H1 (cell line): ENCODE measurements at regions not wholly inside any gene's neighbourhood (a gene's known extent, or its start where the extent isn't known, plus 50 kb on each side); places are given as distances from the start of the nearest gene placed in this dataset.

Source experiments
- CTCF ChIA-PET: fragments of 300-600 bp; sonication (Branson Sonifier 250); formaldehyde crosslinking; loops from one replicate; lab custom pipeline; 2021; ENCODE audit not compliant: partially characterized antibody; lab: Charles Lee
- POLR2A ChIA-PET: fragments of 300-600 bp; sonication (Branson Sonifier 250); formaldehyde crosslinking; loops from one replicate; lab custom pipeline; 2021; ENCODE audit warnings: inconsistent platforms; ENCODE audit not compliant: partially characterized antibody; lab: Charles Lee
- DNase-seq, 2 experiments: peaks; one replicate each; pipeline versions ENCODE4 v3.0.0 to v3.0.0-alpha.2; 2010 to 2022; ENCODE audit warnings: low spot score in 2 of 2, low read depth in 1 of 2, mixed read lengths in 1 of 2
- FAIRE-seq: peaks from 2 replicates; lab custom pipeline; 2011; peaks lifted over from hg19 to GRCh38; lab: Jason Lieb, UNC
- H2AFZ ChIP-seq: 2 replicates; pipeline ENCODE4 v1.8.1; 2012; ENCODE audit warnings: low read length, inconsistent platforms
- H2AK5ac ChIP-seq: 2 replicates; pipeline ENCODE4 v1.6.1; 2013; ENCODE audit warnings: low read depth, low read length
- H2BK120ac ChIP-seq: replicated peaks from 2 replicates; pipeline ENCODE3; 2013; ENCODE audit warnings: low read depth, low read length, inconsistent platforms
- H2BK12ac ChIP-seq: 2 replicates; pipeline ENCODE4 v1.6.1; 2013; ENCODE audit warnings: low read depth, low read length
- H2BK15ac ChIP-seq: 2 replicates; pipeline ENCODE4 v1.6.1; 2013; ENCODE audit warnings: low read length
- H2BK20ac ChIP-seq: 2 replicates; pipeline ENCODE4 v1.6.1; 2013; ENCODE audit warnings: low read length
- H2BK5ac ChIP-seq: 2 replicates; pipeline ENCODE4 v1.6.1; 2013; ENCODE audit warnings: low read depth, low read length
- H3K14ac ChIP-seq: 2 replicates; pipeline ENCODE4 v1.6.1; 2013; ENCODE audit warnings: inconsistent platforms; ENCODE audit not compliant: insufficient read length
- H3K18ac ChIP-seq: 2 replicates; pipeline ENCODE4 v1.6.1; 2013; ENCODE audit warnings: low read length; ENCODE audit errors: extremely low read depth
- H3K23ac ChIP-seq: 2 replicates; pipeline ENCODE4 v1.6.1; 2013; ENCODE audit warnings: inconsistent platforms; ENCODE audit not compliant: insufficient read length
- H3K23me2 ChIP-seq: 2 replicates; pipeline ENCODE4 v1.6.1; 2013; ENCODE audit warnings: low read depth, low read length
- H3K27ac ChIP-seq: 2 replicates; pipeline ENCODE4 v1.6.1; 2011; ENCODE audit warnings: low read depth, low read length, inconsistent platforms
- H3K27me3 ChIP-seq, 4 experiments: replicated peaks in 1 of 4; 1 replicate in 1 of 4; 2 replicates in 3 of 4; pipeline versions ENCODE4 v1.6.1 to v1.8.1; 2011 to 2013; ENCODE audit warnings: low read length in 3 of 4, mild to moderate bottlenecking in 3 of 4, inconsistent platforms in 2 of 4, mixed read lengths in 2 of 4, moderate library complexity in 1 of 4; ENCODE audit not compliant: control insufficient read depth in 3 of 4, insufficient read depth in 3 of 4; ENCODE audit errors: extremely low read depth in 1 of 4
- H3K36me3 ChIP-seq, 4 experiments: 2 replicates each; pipeline versions ENCODE4 v1.6.1 to v1.8.1; 2011 to 2013; ENCODE audit warnings: mild to moderate bottlenecking in 4 of 4, low read length in 3 of 4, moderate library complexity in 2 of 4, control low read depth in 1 of 4, inconsistent platforms in 1 of 4; ENCODE audit not compliant: insufficient read depth in 4 of 4, control insufficient read depth in 2 of 4
- H3K4ac ChIP-seq: replicated peaks from 2 replicates; pipeline ENCODE3; 2013; ENCODE audit warnings: low read length, low read depth, mixed read lengths, inconsistent platforms; ENCODE audit not compliant: insufficient read length
- H3K4me1 ChIP-seq, 4 experiments: replicated peaks in 1 of 4; 1 replicate in 1 of 4; 2 replicates in 3 of 4; pipeline versions ENCODE4 v1.6.1 to v1.8.1; 2011 to 2013; ENCODE audit warnings: low read length in 3 of 4, inconsistent platforms in 2 of 4, mixed read lengths in 1 of 4; ENCODE audit not compliant: insufficient read depth in 4 of 4, control insufficient read depth in 3 of 4
- H3K4me2 ChIP-seq, 2 experiments: 2 replicates each; pipeline versions ENCODE4 v1.6.1 to v1.8.1; 2011 to 2013; ENCODE audit warnings: low read depth in 2 of 2, low read length in 2 of 2, control low read depth in 1 of 2, inconsistent platforms in 1 of 2, mild to moderate bottlenecking in 1 of 2; ENCODE audit not compliant: insufficient read depth in 1 of 2
- H3K4me3 ChIP-seq, 4 experiments: fragments of 200-600, 300-600 bp in 1 of 4; sonication (generic), shearing (Covaris generic), sonication (Bioruptor Twin) in 1 of 4; 2 replicates each; pipeline versions ENCODE4 v1.5.1 to v1.8.1; 2011 to 2016; ENCODE audit warnings: low read length in 4 of 4, low read depth in 3 of 4, control low read depth in 2 of 4, inconsistent platforms in 2 of 4, mild to moderate bottlenecking in 2 of 4, mixed read lengths in 1 of 4, moderate library complexity in 1 of 4; ENCODE audit not compliant: insufficient read depth in 2 of 4; ENCODE audit errors: extremely low read depth in 1 of 4
- H3K56ac ChIP-seq: replicated peaks from 2 replicates; pipeline ENCODE3; 2013; ENCODE audit warnings: low read depth, mild to moderate bottlenecking, mixed read lengths, low read length, inconsistent platforms; ENCODE audit not compliant: insufficient read length
- H3K79me1 ChIP-seq: 2 replicates; pipeline ENCODE4 v1.6.1; 2013; ENCODE audit warnings: low read depth, low read length, control low read depth
- H3K79me2 ChIP-seq, 2 experiments: 2 replicates each; pipeline versions ENCODE4 v1.6.1 to v1.8.1; 2012 to 2013; ENCODE audit warnings: low read length in 2 of 2, mild to moderate bottlenecking in 2 of 2, inconsistent platforms in 1 of 2; ENCODE audit not compliant: insufficient read depth in 2 of 2, control insufficient read depth in 1 of 2
- H3K9ac ChIP-seq, 4 experiments: replicated peaks in 1 of 4; 1 replicate in 1 of 4; 2 replicates in 3 of 4; pipeline versions ENCODE4 v1.6.1 to v1.8.1; 2011 to 2013; ENCODE audit warnings: low read depth in 3 of 4, low read length in 3 of 4, control low read depth in 2 of 4, mild to moderate bottlenecking in 2 of 4, moderate library complexity in 2 of 4, inconsistent platforms in 1 of 4; ENCODE audit errors: extremely low read depth in 1 of 4
- H3K9me3 ChIP-seq, 2 experiments: 2 replicates each; pipeline versions ENCODE4 v1.6.1 to v1.8.1; 2012 to 2013; ENCODE audit warnings: mild to moderate bottlenecking in 2 of 2, moderate library complexity in 2 of 2, control low read depth in 1 of 2, inconsistent platforms in 1 of 2, low read depth in 1 of 2, low read length in 1 of 2, mixed read lengths in 1 of 2; ENCODE audit not compliant: insufficient read depth in 2 of 2
- H4K20me1 ChIP-seq, 2 experiments: replicated peaks in 1 of 2; 2 replicates each; pipeline versions ENCODE3 to v1.8.1; 2011 to 2013; ENCODE audit warnings: inconsistent platforms in 2 of 2, low read length in 2 of 2, mild to moderate bottlenecking in 1 of 2; ENCODE audit not compliant: insufficient read depth in 2 of 2, control insufficient read depth in 1 of 2
- H4K5ac ChIP-seq: 2 replicates; pipeline ENCODE4 v1.6.1; 2013; ENCODE audit warnings: low read length, low read depth, mixed read lengths, inconsistent platforms; ENCODE audit not compliant: insufficient read length
- H4K8ac ChIP-seq: 2 replicates; pipeline ENCODE4 v1.8.0; 2013; ENCODE audit warnings: mild to moderate bottlenecking, moderate library complexity, low read length, inconsistent platforms; ENCODE audit not compliant: insufficient read depth; ENCODE audit errors: extremely low read depth
- H4K91ac ChIP-seq: replicated peaks from 2 replicates; pipeline ENCODE3; 2013; ENCODE audit warnings: low read length, mixed read lengths, inconsistent platforms; ENCODE audit not compliant: insufficient read length
- CHD1 ChIP-seq: IDR thresholded peaks from 2 replicates; pipeline ENCODE4 v1.6.1; 2012; ENCODE audit warnings: low read depth, low read length, improper control_type of control experiment
- GTF2F1 ChIP-seq: IDR thresholded peaks from 2 replicates; pipeline ENCODE4 v1.6.1; 2012; ENCODE audit warnings: low read depth, low read length, improper control_type of control experiment, borderline replicate concordance
- KDM1A ChIP-seq: fragments of 200-600, 300-600 bp; sonication (generic); IDR thresholded peaks from 2 replicates; pipeline ENCODE4 v1.7.1; 2016; ENCODE audit warnings: mild to moderate bottlenecking, low read length, borderline replicate concordance
- NRF1 ChIP-seq: IDR thresholded peaks from 2 replicates; pipeline ENCODE4 v1.6.1; 2011; ENCODE audit warnings: mild to moderate bottlenecking, low read depth, low read length, improper control_type of control experiment
- RFX5 ChIP-seq: IDR thresholded peaks from 2 replicates; pipeline ENCODE4 v1.6.1; 2011; ENCODE audit warnings: low read depth, low read length, improper control_type of control experiment, borderline replicate concordance
- RNF2 ChIP-seq: fragments of 200-900, 300-1000 bp; sonication (generic); IDR thresholded peaks from 2 replicates; pipeline ENCODE4 v1.7.1; 2016; ENCODE audit warnings: borderline replicate concordance, low read depth, mild to moderate bottlenecking, antibody characterized with exemption, low read length; ENCODE audit not compliant: poor library complexity, severe bottlenecking; ENCODE audit errors: missing control alignments
- SP1 ChIP-seq: IDR thresholded peaks from 2 replicates; pipeline ENCODE4 v1.6.1; 2011; ENCODE audit warnings: low read depth, low read length
- SP4 ChIP-seq: IDR thresholded peaks from 2 replicates; pipeline ENCODE4 v1.6.1; 2012; ENCODE audit warnings: low read length, inconsistent platforms
- SRF ChIP-seq: IDR thresholded peaks from 2 replicates; pipeline ENCODE4 v1.6.1; 2011; ENCODE audit warnings: mild to moderate bottlenecking, low read depth, low read length, moderate library complexity
- TBP ChIP-seq: IDR thresholded peaks from 2 replicates; pipeline ENCODE4 v1.6.1; 2011; ENCODE audit warnings: low read depth, low read length, improper control_type of control experiment
- WGBS, 2 experiments: shearing (Covaris generic) in 1 of 2; methylation state at CpG; one replicate each; pipeline versions ENCODE4 v1.1.6 to v1.1.7; 2013 to 2015; ENCODE audit warnings: low lambda C conversion rate in 2 of 2, mixed read lengths in 2 of 2, inconsistent platforms in 1 of 2, low coverage in 1 of 2, missing lambda C conversion rate in 1 of 2; ENCODE audit not compliant: insufficient replicate concordance in 2 of 2, insufficient coverage in 1 of 2, insufficient read length in 1 of 2; ENCODE audit errors: extremely low coverage in 1 of 2, missing lambda C conversion rate in 1 of 2; 5-methylcytosine and 5-hydroxymethylcytosine counted together

GRCh38 chr3:147775816-147776530 is 366.8 kb downstream of the ZIC1 start:
- ChIA-PET CTCF (interaction anchor here (0.8 kb wide), 1 partner anchor 29 kb away, joined by 3 read pairs; no protein-coding TSS in a partner anchor), POLR2A (no interaction called here)
- TF ChIP-seq NRF1 (no peak), KDM1A (no peak), RNF2 (no peak), SP1 (no peak), GTF2F1 (no peak), SRF (no peak), TBP (no peak), SP4 (no peak), RFX5 (no peak), CHD1 (no peak)
- Histone ChIP-seq H3K27ac (no peak overlapping the region), H4K20me1 (no peaks in the 10 kb centered on the region), H2BK5ac (no peak overlapping the region), H3K4me1 (no peaks in the 10 kb centered on the region), H3K79me1 (no peaks in the 10 kb centered on the region), H2BK120ac (no peak overlapping the region), H4K91ac (no peak overlapping the region), H3K27me3 (peaks cover 0 to 1% (median 0%) of the 10 kb centered on the region in 4 experiments; a peak in 1 of 7 replicates), H4K8ac (no peak overlapping the region), H2BK12ac (no peak overlapping the region), H3K9me3 (no peaks in the 10 kb centered on the region), H3K23me2 (no peaks in the 10 kb centered on the region), H3K4me3 (no peak overlapping the region), H2BK15ac (no peak overlapping the region), H3K14ac (no peak overlapping the region), H3K23ac (no peak overlapping the region), H2AK5ac (no peak overlapping the region), H3K4me2 (no peak overlapping the region), H2BK20ac (no peak overlapping the region), H3K4ac (no peak overlapping the region), H3K79me2 (no peaks in the 10 kb centered on the region), H3K18ac (no peak overlapping the region), H3K56ac (no peak overlapping the region), H2AFZ (no peak overlapping the region), H3K9ac (no peak overlapping the region), H3K36me3 (no peaks in the 10 kb centered on the region), H4K5ac (no peak overlapping the region)
- FAIRE-seq = no peak
- WGBS, 2 experiments = 96 to 100% methylated on average over 1 to 4 of the region's 4 CpGs
- no peak for DNase-seq
